ENCODE measurements at regions not wholly inside any gene's neighbourhood (a gene's known extent, or its start where the extent isn't known, plus 50 kb on each side); places are given as distances from the start of the nearest gene placed in this dataset.

- DNase-seq (no peak), ATAC-seq (ENCODE audit: low read depth) (no peak)
- no peak overlapping the region for H2BK5ac ChIP-seq (ENCODE audit: low read depth, low read length, poor library complexity, severe bottlenecking)
- TF ChIP-seq CTCF (conservative IDR thresholded peaks at IDR 0.05; ENCODE audit: low read depth, low read length) (no peak), SMC3 (IDR thresholded peaks at IDR 0.05; ENCODE audit: low read depth, low read length) (no peak), RAD21 (IDR thresholded peaks at IDR 0.05; ENCODE audit: low read length) (no peak), ELK1 (IDR thresholded peaks at IDR 0.05; ENCODE audit: borderline replicate concordance, low read depth, low read length) (no peak), NFE2L2 (IDR thresholded peaks at IDR 0.05; ENCODE audit: low read depth, low read length) (no peak), RCOR1 (IDR thresholded peaks at IDR 0.05; ENCODE audit: insufficient replicate concordance, low read length) (no peak), CEBPB (IDR thresholded peaks at IDR 0.05; ENCODE audit: low read depth, low read length) (no peak), RFX5 (IDR thresholded peaks at IDR 0.05; ENCODE audit: low read depth, low read length) (no peak), USF2 (IDR thresholded peaks at IDR 0.05; ENCODE audit: low read depth, low read length) (no peak), MAZ (IDR thresholded peaks at IDR 0.05; ENCODE audit: borderline replicate concordance, low read depth, low read length) (no peak), MXI1 (IDR thresholded peaks at IDR 0.05; ENCODE audit: borderline replicate concordance, low read depth, low read length) (no peak), MAFK (IDR thresholded peaks at IDR 0.05; ENCODE audit: low read depth, low read length) (no peak)
- CTCF ChIA-PET: interaction anchor here (0.7 kb wide), 1 partner anchor 10 kb away, joined by 4 read pairs; no protein-coding TSS in a partner anchor
- no peak overlapping the region for H3K56ac ChIP-seq (ENCODE audit: extremely low read depth, insufficient read depth, low read length)
- no peaks in the 10 kb centered on the region for H3K79me1 ChIP-seq (ENCODE audit: low read depth in 1 of 2, low read length in 2 of 2)
- no peaks in the 10 kb centered on the region for H3K9me1 ChIP-seq (ENCODE audit: insufficient read depth, low read length)
- no peak overlapping the region for H4K8ac ChIP-seq (ENCODE audit: low read depth in 2 of 2, low read length in 2 of 2)
- H2AK9ac ChIP-seq (replicated peaks; ENCODE audit: low read depth, low read length, poor library complexity): no peak overlapping the region
- no TSS peak for BruUV-seq (replicated peaks)
- no CpG with 5 or more reads among the region's 1 CpG for WGBS, 2 experiments (ENCODE audit: extremely low coverage in 2 of 2, insufficient read length in 1 of 2)
- in situ Hi-C loops (cut with MboI; ENCODE audit: low sequenced_read_pairs) (no loop called here), intact Hi-C loops (cut with micrococcal nuclease) (no loop called here), dilution Hi-C loops (cut with HindIII; ENCODE audit: low sequenced_read_pairs, unreplicated experiment) (no loop called here)
- no peak overlapping the region for H3K18ac ChIP-seq (ENCODE audit: low read depth, low read length)
- H3K9ac ChIP-seq (ENCODE audit: low read depth, low read length): no peak overlapping the region
- H2AK5ac ChIP-seq (ENCODE audit: low read depth, low read length): no peak overlapping the region
- H2AFZ ChIP-seq (replicated peaks; ENCODE audit: low read length, poor library complexity): no peak overlapping the region
- no peak overlapping the region for H2BK120ac ChIP-seq (ENCODE audit: low read depth, low read length)
- H3K4ac ChIP-seq (ENCODE audit: low read depth, low read length): no peak overlapping the region
- no peaks in the 10 kb centered on the region for H3K36me3 ChIP-seq (ENCODE audit: control insufficient read depth, insufficient read depth, low read length)
- H2BK15ac ChIP-seq (ENCODE audit: low read depth, low read length): no peak overlapping the region
- H3K27me3 ChIP-seq (ENCODE audit: control insufficient read depth, insufficient read depth, low read length): no peaks in the 10 kb centered on the region
- H3K4me2 ChIP-seq (ENCODE audit: low read depth, low read length): no peak overlapping the region
- no peak overlapping the region for H3K4me3 ChIP-seq (ENCODE audit: insufficient read depth, low read depth, low read length)
- H2BK20ac ChIP-seq (ENCODE audit: low read depth, low read length): no peak overlapping the region
- no peak overlapping the region for H4K91ac ChIP-seq (ENCODE audit: insufficient read depth, low read depth, low read length)
- H3K9me3 ChIP-seq (ENCODE audit: control insufficient read depth, insufficient read depth, low read length): no peaks in the 10 kb centered on the region
- no peak overlapping the region for H3K14ac ChIP-seq (replicated peaks; ENCODE audit: low read depth, low read length)
- H3K27ac ChIP-seq (ENCODE audit: insufficient read depth, low read length): no peak overlapping the region
- H3K4me1 ChIP-seq (ENCODE audit: control insufficient read depth, insufficient read depth, low read length): no peaks in the 10 kb centered on the region
- no peak overlapping the region for H3K23ac ChIP-seq (ENCODE audit: low read depth, low read length)
- POLR2A ChIA-PET (ENCODE audit: unreplicated experiment): no interaction called here
- no peak overlapping the region for H4K5ac ChIP-seq (ENCODE audit: low read depth, low read length)
- no peaks in the 10 kb centered on the region for H4K20me1 ChIP-seq (ENCODE audit: insufficient read depth, low read length)
Measured at GRCh38 chr15:47266566-47266965, 450.7 kb upstream of the SEMA6D start.

All from IMR-90 (cell line).